Esophagus squamous epithelium (tissue), 4 donors: ENCODE measurements at regions not wholly inside any gene's neighbourhood (a gene's known extent, or its start where the extent isn't known, plus 50 kb on each side); places are given as distances from the start of the nearest gene placed in this dataset.

ENCODE experiments used
- POLR2A ChIP-seq, 4 donors: fragments of 450-650 bp; IDR thresholded peaks; one replicate each; pipeline ENCODE4 v1.6.1; 2017; ENCODE audit warnings: antibody characterized with exemption in 4 of 4, mild to moderate bottlenecking in 4 of 4, moderate library complexity in 3 of 4
- TF ChIP-seq, protein P1 (sequence below), 6 experiments: fragments of 450-650 bp in 4 of 6; fragments of 200-600 bp in 2 of 6; sonication (generic) in 2 of 6; IDR thresholded peaks; one replicate each; pipeline ENCODE4 v1.5.1; 2016 to 2019; ENCODE audit warnings: antibody characterized with exemption in 6 of 6, mild to moderate bottlenecking in 4 of 6, moderate library complexity in 4 of 6

- TF ChIP-seq, protein P1, sequence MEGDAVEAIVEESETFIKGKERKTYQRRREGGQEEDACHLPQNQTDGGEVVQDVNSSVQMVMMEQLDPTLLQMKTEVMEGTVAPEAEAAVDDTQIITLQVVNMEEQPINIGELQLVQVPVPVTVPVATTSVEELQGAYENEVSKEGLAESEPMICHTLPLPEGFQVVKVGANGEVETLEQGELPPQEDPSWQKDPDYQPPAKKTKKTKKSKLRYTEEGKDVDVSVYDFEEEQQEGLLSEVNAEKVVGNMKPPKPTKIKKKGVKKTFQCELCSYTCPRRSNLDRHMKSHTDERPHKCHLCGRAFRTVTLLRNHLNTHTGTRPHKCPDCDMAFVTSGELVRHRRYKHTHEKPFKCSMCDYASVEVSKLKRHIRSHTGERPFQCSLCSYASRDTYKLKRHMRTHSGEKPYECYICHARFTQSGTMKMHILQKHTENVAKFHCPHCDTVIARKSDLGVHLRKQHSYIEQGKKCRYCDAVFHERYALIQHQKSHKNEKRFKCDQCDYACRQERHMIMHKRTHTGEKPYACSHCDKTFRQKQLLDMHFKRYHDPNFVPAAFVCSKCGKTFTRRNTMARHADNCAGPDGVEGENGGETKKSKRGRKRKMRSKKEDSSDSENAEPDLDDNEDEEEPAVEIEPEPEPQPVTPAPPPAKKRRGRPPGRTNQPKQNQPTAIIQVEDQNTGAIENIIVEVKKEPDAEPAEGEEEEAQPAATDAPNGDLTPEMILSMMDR (IDR thresholded peaks at IDR 0.05): no peak
- TF ChIP-seq POLR2A (IDR thresholded peaks at IDR 0.05): no peak
Measured at GRCh38 chr18:75156139-75156750, 52.7 kb downstream of the PTGR3 start.
